Ecto neural progenitor cell (in vitro differentiated cells): ENCODE measurements at regions not wholly inside any gene's neighbourhood (a gene's known extent, or its start where the extent isn't known, plus 50 kb on each side); places are given as distances from the start of the nearest gene placed in this dataset.
"Not testable (repeated sequence)": the region's sequence is repeated elsewhere in the genome, so short reads cannot be mapped to it uniquely, and the experiment has no call there.

Experiments
- DNase-seq: peaks from one replicate; pipeline ENCODE4 v3.0.0-alpha.2; 2018; ENCODE audit warnings: low spot score

- DNase-seq = no peak
These were observed 826.9 kb downstream of the UQCRFS1 start for GRCh38 chr19:28386066-28386465.

- DNase-seq = no peak
These were observed 835.9 kb downstream of the UQCRFS1 start for GRCh38 chr19:28377077-28377476.

GRCh38 chr19:28374971-28375370 is 838.0 kb downstream of the UQCRFS1 start:
- DNase-seq = no peak

DNA sequence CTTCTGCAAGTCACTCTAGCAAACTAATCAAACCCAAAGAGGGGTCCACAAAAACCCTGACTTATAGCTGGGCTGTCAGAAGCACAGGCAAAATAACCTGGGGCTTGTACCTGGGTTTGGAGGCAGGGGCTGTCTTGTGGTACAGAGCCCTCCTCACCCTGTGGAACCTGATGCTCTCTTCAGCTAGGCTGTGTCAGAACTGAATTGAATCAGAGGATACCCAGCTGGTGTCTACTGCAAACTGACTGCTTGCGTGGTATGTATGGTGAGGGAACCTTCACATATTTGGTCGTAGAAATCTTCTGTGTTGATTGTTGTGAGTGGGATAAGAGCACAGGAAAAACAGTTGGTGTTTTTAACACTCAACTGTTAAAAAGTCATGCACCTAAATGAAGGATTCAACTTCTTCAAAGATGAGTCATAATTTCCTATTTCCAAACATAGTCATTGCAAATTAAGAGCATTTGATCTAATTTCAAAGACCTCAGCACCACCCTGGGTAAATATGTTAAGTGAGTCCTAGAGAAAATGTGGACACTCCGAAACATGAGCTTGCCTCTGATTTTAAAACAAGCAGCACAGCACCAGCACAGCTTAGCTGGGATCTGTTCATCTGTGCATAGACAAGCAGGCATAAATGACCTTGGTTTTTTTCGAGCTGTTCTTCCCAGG is 840.2 kb downstream of the UQCRFS1 start:
- no peak for DNase-seq

- no peak for DNase-seq
These were observed 845.8 kb downstream of the UQCRFS1 start for GRCh38 chr19:28367146-28367545.

DNA sequence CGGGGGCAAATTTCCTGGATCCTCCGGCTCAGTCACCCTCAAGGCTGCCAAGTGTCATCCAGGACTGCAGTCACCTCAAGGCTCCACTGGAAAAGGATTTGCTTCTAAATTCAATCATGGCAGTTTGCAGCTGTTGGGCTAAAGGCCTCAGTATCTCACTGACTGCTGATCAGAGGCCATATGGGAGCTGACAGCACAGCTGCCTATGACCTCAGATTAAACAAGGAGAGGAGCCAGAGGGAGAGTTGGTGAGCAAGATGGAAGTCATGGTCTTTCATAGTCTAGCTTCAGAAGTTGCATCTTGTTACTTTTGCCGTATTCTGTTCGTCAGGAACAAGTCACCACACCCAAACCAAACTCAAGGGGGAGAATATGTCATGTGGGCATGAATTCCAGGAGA is 849.7 kb downstream of the UQCRFS1 start:
- DNase-seq = no peak

- no peak for DNase-seq
These were observed 853.2 kb downstream of the UQCRFS1 start for GRCh38 chr19:28359431-28360414.

DNA sequence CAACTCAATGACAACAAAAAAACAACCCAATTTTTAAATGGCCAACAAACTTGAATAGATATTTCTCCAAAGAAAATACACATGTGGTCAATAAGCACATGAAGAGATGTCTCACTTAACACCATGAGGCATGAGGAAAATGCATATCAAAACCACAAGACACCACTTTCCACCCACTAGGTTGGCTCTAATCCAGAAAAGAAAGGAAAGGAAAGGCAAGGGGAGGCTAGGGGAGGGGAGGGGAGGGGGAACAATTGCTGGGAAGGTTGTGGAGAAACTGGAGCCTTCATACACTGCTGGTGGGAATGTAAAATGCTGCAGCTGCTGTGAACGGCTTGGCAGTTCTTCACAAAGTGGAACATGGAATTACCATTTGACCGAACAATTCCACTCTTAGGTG is 854.3 kb downstream of the UQCRFS1 start:
- no peak for DNase-seq

GRCh38 chr19:28351761-28352160 is 861.2 kb downstream of the UQCRFS1 start:
- DNase-seq = no peak

DNA sequence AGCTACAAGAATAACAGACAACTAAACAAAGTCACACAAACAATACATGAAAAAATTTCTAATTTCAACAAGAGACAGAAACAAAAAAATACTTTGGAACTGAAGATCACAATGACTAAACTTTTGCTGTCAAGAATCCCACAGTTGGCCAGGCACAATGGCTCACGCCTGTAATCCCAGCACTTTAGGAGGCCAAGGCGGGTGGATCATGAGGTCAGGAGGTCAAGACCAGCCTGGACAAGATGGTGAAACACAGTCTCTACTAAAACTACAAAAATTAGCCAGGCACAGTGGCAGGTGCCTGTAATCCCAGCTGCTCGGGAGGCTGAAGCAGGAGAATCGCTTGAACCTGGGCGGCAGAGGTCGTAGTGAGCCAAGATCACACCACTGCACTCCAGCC is 861.6 kb downstream of the UQCRFS1 start:
- not testable (repeated sequence) for DNase-seq

DNA sequence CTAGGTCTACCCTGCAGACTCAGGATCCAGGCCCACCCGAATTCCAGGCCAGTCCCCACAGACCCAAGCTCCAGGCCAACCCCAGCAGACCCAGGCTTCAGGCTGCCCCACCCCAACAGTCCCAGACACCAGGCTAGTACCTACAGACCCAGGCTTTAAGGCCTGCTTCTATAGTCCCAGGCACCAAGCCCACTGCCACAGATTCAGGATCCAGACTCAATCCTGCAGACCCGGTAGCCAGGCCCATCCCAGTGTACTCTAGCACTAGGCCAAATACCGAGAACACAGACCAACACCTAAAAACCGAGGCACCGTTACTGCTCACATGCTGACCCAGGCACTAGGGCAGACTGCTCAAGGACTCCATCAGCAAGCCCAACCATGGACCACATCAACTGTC is 862.3 kb downstream of the UQCRFS1 start:
- DNase-seq = no peak

DNA sequence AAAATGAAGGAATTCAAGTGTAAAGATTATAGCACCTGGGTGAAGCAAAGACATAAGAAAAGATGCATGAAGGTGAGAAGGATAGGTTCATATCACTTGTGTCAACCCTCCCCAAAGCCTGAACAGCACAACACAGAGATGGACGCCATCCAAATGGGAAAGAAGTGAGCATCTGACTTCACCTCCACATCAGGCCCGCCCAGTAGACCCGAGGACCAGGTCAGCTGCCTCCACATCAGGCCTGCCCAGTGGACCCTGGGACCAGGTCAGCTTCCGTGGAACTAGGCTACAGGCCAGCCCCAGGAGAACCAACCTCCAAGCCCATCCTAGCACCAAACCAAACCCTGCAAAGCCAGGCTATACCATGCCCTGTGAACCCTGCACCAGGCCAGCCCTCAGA is 862.9 kb downstream of the UQCRFS1 start:
- DNase-seq = no peak

DNA sequence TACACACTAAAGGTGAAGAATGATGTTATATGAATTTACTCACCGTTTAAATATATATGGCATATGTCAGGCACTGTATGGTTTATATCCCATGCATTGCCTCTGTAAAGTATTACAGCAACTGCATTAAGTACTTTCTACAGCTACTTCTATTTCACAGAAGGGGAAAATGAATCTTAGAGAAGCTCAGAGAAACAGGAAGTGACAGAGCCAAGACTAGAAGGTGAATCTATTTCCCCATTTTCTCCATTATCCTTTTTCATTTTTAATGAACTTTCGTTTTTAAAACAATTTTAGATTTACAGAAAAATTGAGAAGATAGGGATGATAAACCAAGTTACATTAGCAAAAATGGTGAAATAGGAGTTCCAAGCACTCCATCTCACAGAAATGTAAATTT is 863.3 kb downstream of the UQCRFS1 start:
- no peak for DNase-seq

DNA sequence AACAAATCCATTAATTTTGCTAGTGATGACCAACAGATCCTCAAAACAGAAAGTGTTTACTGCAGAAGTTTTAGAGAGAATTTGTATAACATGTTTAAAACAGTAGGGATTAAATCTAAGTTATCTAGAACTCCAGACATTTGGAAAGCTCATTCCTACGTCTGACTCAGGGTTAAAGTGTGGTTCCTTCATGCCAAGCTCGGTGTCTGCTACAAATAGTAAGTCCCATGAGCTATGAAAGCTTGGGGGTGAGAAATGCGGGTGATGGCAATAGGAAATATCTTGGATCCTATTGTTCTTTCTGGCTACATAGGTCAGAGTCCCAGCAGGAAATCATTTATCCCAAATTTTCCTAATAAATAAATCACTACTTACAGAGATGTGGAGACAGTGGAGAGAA is 867.1 kb downstream of the UQCRFS1 start:
- no peak for DNase-seq

DNA sequence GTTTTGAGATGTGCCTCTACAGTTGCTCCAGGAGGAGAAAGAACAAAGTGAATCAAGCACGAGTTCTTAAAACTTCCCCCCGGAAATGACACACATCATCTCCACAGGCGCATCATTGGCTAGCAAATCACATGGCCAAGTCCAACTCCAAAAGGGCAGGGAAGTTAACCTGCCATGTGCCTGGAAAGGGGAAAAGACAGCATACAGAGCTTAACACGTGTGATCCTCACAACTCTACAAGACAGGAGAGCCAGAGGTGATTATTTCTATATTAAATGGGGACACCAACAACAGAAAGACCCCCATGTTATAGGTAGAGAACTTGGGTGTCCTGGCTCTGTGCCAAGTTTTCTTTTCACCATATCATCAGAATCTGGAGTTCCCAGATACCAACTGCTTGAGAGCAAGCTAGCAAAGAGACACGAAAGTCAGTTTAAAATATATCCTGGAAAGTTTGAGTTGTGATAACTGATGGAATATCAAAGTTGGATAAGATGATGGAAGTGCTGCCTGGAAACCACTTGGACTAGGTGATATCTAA is 871.1 kb downstream of the UQCRFS1 start:
- DNase-seq = no peak

DNA sequence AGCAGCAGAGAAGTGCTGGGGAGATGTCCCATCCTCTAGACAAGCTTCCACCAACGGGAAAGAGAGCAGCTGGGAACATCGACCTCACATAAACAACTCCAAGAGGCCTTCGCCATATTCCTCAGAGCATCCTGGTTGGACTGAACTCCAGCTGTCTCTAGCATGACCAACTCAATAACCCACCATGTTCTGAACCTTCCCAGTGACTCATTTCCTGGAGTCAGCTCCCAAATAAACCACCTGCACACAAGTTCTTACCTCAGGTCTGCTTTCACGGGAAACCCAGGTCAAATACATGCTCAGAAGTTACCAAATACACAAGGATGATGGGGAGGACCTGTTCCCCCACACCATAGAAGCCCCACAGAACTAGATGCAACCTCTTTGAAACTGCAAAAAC is 878.5 kb downstream of the UQCRFS1 start:
- no peak for DNase-seq

DNA sequence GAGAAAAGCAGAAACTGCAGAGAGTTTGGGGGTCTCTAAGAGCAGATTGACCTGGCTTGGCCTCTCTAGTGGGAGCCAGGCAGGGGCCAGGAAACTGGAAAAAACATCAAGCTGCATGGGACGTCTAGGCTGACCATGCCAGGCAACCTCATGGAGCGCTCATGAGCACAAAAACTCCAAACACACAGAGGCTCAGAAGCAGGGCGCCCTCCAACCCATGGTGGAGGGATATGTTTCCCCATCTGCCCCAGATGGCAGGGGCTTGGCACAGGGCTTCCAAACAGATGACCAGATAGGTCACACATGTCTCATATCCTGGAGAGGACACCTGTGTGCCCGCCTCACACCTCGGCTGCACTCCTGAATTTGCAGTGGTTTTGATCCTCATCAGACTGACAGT is 879.0 kb downstream of the UQCRFS1 start:
- no peak for DNase-seq

GRCh38 chr19:28332886-28333285 is 880.1 kb downstream of the UQCRFS1 start:
- DNase-seq = no peak

DNA sequence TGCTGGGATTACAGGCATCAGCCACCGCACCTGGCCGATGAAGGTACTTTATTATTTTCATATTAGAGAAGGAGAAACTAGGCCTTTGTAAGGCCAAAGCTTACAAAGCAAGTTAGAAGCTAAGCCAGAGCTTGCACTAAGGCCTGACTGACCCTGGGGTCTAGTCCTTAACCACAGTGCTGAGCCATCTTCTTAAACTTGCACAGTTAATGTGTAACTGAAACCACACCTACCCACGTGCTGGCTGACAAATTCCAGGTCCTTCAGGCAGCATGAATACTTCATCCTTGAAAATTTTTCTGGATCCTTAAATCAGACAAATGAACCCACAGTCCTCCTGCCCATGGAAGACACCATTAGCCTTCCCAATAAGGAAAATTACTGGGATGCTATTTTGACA is 880.6 kb downstream of the UQCRFS1 start:
- no peak for DNase-seq

- no peak for DNase-seq
These were observed 881.4 kb downstream of the UQCRFS1 start for GRCh38 chr19:28331596-28331995.

- DNase-seq = no peak
These were observed 882.1 kb downstream of the UQCRFS1 start for GRCh38 chr19:28330831-28331230.

DNA sequence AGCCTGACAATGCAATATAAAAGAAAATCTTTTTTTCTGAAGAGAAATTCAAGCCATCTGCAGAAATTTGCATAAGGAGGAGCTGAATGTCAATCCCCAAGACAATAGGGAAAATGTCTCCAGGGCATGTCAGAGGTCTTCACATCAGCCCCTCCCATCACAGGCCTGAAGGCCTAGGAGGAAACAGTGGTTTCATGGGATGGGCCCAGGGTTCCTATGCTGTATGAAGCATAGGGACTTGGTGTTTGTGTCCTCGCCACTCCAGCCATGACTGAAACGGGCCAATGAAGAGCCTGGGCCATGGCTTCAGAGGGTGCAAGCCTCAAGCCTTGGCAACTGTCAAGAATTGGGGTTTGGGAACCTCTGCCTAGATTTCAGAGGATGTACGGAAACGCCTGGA is 883.5 kb downstream of the UQCRFS1 start:
- no peak for DNase-seq

GRCh38 chr19:28327905-28328304 is 885.0 kb downstream of the UQCRFS1 start:
- DNase-seq = no peak
